ENCODE measurements at regions not wholly inside any gene's neighbourhood (a gene's known extent, or its start where the extent isn't known, plus 50 kb on each side); places are given as distances from the start of the nearest gene placed in this dataset.

DNA sequence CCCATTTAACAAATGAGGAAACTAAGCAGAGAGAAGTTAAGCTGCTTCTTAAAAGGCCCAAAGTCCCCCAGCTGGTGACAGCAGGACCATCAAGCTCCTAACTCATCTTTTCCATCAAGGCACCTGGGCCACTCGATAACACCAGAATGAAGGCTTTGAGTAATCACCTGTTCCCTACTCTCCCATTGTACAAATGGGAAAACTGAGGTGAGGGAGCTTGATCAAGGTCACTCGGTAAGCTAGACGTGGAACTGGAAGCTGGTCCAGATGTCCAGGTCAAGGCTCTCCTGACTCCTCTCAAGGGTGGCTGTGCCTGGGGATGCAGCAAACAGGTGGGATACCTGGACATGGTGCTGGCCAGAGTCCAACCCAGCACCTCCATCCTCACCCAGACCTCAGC is 90.6 kb upstream of the SHB start:
- DNase-seq (ENCODE audit: low spot score) = no peak

DNA sequence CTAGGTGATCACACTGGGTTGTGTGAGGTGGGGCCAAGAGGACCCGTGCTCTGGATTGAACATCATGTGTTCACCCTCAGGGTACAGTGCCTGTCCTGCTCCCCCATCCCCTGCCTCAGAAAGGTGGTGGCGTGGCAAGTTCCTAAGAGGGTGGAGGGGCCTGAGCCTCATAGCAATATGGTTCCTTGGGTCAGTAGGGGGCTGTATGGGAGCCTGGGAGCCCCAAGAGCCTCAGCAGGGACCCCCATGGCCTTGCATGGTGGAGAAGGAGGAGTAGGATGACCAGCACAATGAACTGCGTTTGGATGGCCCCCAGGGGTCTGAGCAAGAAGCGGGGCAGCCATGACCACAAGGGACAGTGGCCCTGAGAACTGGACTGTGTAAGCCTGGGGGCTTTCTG is 89.6 kb upstream of the SHB start:
- DNase-seq (ENCODE audit: low spot score) = no peak

DNA sequence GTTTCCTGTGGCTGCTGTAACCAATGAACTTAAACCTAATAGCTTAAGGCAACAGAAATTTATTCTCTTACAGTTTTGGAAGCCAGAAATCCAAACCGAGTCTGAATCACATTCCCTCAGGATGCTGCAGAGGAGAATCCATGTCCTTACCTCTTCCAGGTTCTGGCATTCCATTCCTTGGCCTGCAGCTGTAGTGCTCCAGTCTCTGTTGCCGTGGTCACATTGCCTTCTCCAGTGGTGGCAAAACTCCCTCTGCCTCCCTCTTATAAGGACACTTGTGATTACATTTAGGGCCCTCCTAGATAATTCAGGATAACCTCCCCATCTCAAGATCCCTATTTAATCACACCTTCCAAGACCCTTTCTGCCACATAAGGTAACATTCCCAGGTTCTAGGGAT is 88.7 kb upstream of the SHB start:
- DNase-seq (ENCODE audit: low spot score) = no peak

DNA sequence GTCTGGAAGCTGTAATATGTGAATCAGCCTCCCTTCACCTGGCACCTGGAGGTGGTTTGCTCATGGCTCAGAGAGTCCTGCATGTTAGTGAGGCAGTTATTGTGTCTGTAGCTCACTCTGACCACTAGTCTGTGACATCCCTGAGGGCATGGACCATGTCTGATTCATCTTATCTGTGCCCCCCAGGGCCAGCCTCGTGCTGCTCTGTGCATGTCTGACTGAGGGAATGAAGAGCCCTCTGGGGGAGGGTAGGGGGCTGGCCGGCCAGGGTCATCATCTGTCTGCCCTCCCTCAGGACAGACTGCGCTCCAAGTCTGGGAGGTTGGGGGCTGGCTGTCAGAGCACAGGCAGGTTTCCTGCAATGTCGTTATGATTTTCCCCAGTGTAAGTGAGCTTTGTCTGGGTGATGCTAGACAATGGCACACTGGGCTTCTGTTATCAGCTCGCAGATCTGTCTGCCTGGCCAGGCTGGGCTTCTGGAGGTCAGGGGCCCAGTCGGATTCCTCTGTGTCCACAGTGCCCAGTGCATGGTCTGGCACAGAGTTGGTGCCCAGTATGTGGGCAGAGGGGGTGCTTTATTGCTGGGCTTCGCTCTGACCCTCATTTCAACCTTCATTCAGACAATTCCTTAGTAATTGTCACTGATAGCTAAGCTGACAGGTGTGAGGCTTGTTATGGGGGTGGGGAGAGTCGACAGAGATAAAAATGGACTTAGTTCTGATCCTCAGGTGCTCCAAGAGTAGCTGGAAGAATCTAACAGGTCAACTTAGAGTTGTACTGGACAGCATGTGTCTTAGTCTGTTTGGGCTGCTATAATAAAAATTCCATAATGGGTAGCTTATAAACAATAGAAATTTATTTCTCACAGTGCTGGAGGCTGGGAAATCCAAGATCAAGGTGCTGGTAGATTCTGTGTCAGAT is 85.7 kb upstream of the SHB start:
- peak; percentile 87 for DNase-seq (ENCODE audit: low spot score)

DNA sequence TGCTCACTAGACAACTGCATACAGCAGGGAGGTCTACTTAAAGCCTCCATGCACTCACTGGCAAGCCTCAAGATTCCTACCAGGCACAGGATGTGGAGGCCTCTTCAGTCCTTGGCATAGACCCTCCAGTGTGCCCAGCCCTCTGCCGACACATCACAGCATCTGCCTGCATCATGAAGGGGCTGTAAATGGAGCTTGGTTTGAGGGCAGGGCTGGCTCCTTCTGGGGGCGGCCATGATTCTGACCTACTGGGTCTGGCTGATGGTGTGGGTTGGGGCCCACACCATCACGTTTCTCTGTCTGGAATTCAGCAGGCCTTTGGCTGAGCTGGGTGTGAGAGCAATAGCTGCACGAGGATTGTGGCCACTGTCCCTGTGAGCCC is 84.9 kb upstream of the SHB start:
- no peak for DNase-seq (ENCODE audit: low spot score)

DNA sequence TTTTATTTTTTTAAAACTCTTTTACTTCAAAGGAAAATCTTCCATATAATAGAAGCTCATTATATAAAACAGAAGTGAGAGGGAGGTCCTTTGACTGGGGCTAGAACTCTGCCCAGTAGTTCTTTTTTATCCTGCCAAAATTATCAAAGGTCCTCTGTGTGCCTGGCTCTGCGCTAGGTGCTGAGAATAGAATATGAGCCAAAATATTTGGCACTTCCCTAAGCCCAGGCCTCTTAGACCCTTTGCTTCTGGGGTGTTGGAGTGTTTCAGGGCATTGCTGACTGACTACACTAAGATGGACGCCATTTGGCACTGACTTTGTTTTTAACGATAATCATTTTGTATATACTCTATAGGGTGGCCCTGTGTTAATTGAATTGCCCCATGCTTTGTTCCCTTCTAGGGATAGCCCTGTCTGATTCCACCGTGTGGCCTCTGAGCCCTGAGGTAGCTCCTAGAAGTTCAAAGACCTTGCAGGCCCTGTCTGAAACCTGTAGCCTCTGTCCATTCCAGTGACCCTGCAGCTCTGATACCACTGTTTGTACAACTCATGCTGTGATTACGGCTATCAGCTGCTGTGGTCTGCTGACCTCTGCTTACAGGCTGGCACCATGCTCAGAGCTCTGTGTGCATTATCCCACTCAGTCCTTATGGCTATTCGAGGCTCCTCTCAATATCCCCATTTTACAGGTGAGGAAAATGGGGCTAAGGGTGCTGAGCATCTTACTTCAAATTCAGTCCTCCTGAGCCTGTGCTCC is 84.3 kb upstream of the SHB start:
- DNase-seq (ENCODE audit: low spot score) = no peak

DNA sequence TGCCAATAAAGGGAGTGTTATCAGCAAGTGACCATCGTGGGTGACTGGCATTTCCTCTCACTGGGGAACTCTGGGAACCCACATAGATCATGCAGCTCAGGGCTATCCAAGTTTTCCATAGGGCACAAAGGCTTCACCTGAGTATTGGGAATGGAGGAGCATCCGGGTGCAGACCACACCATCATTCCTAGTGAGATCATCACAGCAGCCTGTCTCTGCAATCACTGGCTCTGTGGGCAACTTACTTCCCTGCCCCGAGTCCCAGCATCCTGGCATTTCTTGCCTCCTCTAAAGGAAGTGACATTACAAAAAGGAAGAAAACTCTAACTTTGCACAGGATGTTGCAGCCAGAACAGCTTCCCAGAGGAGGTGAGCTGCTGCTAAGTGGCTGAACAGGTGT is 80.6 kb upstream of the SHB start:
- DNase-seq (ENCODE audit: low spot score) = peak; percentile 32

DNA sequence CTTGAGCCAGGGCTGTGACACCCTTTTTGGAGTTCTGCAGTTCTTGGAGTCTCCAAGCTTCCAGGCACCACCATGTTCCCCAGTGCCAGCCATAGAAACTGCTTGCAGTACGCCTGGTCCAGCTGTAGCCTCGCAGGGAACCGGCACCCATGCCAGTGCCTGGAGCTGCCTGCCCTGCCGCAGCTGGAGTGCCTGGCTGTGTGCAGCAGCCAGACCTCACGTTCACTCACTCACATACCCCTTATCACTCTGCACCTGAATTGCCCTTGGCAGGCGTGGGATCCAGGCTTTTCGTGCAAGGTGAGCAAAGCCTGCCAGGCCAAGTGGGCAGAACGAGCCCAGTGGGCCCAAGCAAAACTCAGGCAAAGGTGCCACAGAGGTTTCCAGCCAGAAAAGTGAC is 77.8 kb upstream of the SHB start:
- no peak for DNase-seq (ENCODE audit: low spot score)

DNA sequence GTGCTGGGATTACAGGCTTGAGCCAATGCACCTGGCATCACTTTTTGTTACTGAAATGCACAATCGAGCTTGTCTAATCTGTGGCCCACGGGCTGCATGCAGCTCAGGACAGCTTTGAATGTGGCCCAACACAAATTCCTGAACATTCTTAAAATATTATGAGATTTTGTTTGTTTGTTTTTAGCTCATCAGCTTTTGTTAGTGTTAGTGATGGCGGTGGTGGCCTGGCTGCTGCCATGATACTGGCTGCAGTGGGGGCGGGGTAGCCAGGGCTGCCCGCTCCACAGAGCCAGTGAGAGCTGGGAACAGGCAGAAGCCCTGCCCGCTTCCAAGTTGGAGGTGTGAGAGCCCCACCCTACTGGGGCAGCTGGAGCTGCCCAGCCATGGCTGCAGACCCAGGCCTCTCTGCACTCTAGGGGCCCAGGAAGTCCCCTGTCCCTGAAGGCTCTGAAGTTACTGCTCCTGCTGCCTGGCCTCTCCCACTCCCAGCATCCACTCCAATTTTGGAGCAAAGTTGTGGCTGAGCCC is 76.6 kb upstream of the SHB start:
- no peak for DNase-seq (ENCODE audit: low spot score)

DNA sequence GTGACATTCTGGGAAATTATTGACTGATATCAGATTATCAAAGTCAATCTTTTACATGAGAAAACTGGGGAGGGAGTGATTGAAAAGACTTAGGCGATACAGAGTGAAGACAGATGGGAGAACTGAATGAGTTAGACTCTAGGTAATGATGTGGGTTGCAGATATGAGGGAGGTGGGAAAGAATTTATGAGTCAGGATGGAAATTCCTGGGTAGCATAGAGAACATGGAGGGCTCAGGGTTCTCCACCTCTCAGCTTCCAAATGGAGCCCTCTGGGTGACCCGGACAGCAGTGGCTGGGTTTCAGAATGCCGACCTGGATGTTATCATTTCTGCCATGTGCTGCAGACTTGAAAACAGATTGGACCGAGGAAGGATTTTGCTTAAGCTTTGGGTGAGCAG is 75.4 kb upstream of the SHB start:
- peak; percentile 83 for DNase-seq (ENCODE audit: low spot score)

DNA sequence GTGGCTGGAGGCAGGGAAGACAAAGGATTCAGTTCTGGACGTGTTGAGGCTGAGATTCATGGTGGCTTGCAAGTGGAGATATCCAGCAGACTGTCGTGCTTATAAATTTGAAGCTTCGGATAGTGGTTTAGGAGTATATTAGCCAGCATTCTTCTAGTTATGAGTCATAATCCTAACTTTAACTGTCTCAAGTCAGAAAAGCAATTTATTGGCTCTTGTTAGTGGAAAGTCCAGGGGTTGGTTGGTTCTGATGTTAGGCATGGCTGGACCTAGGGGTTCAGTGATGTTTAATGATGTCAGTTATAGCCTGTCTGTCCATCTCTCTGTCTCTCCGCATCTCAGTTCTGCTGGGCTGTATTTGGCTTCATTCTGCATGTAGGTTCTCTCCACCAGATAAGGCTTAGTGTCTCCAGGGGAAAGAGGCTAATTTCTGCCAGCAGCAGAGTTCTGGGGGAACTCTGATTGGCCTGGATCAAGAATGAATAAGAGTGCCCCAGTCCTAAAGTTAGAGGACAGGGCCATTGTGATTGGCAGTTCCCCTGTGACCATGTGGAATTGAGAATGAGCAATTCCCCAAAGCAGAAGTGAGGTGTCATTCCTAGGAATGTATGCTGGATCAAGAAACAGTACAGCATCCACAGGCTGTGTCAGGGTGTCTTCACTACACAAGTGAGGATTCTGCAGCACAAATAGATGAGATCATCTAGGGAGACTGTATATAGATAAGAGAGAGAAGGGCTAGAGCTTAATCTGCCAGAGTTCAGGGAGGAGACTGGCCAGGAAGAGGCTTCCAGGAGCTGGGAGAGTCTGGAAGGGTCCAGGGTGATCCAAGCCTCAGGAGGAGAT is 72.9 kb upstream of the SHB start:
- DNase-seq (ENCODE audit: low spot score) = peak; percentile 85

DNA sequence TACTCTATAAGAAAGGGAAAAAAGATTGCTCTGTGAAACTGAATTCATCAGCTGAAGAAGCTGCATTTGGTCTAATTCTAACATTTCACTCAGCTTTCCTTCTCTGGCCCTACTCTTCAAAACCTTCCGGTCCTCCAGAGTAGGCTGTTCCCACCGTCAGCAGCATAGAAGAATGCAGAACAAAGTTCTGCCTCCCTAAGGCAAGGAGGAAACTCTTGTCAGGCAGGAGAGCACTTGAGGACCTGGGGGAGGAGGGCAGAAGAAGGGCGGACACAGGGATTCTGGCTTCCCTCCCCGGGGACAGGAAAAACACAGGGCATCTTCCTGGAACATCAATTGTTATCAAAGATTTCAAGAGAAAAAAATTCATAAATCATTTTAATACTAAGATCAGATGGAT is 69.2 kb upstream of the SHB start:
- DNase-seq (ENCODE audit: low spot score) = no peak

DNA sequence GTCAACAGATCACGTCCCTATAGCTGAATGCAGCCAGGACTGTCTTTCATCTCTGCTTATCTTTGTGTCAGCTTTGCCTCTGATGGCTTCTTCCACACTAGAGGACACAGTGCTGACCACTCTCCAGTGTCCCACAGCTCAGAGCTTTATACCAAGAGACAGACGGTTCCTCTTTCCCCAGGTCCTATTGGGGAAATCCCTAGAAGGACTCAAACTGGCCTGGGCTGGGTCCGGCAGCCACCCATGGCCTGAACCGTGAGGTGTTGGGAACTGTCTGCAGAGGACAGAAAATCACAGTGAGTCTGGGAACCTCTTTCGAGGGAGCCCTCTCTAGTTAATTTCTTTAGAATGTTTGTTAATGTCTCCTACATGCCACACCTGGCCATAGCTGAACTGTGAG is 68.3 kb upstream of the SHB start:
- no peak for DNase-seq (ENCODE audit: low spot score)

DNA sequence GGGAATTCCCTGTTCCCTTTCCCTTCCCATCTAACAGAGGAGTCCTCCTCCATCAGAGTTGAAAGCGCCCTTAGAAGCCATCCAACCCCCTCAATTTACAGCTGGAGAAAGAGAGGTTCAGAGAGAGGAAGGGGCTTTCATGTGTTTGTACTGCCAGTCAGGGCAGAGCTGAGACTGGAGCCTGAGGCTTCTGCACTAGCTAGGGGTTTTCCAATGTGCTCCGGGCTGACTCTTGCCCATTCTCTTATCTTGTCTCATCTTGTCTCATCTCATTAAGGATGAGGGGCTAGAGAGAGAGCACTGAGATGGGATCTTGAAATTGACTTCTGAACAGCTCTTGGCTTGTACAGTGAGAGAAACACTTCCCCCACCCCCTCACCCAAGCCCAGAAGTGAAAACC is 67.4 kb upstream of the SHB start:
- no peak for DNase-seq (ENCODE audit: low spot score)

DNA sequence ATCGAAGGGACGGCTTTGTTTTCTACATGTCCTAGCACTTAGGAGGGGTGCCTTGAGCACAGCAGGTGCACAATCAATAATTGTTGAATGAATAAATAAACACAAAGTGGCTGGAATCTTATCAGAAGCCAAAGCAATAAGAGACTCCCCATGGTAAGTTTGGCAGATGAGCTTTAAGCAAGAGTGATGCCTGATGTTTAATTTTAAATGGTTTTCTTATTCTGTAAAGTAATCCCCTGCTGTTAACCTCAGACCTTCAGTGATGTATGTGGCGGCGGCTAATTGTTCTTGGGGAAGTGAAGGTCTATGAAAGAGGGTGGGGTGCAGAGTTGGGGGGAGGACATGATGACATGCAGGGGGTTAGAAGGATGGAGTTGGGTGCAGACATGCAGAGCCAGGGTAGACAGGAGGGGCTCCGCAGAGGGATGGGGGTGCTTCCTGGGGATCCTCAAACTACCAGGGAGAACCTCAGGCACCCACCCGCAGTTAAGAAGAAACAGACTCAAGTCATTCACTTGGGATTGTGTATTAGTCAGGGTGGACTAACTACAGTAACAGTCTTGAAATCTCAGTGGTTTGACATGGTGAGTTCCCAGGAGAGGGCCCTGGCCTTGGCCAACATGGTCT is 65.7 kb upstream of the SHB start:
- DNase-seq (ENCODE audit: low spot score) = no peak

DNA sequence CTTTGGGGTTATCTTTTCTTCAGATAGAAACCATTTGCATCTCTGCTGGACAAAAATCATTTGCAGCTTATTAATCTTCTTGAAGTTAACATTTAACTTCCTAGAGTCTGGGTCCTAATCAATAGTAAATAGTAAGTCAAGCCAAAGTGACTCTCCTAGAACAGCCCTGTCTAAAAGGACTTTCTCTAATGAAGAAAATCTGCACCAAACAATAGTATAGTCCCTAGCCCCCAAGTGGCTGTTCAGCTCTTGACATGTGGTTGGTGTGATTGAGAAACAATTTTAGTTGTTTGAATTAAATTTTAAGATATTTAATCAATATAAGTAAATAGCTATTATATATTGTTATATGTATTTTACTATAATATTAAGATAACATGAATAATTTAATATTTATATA is 64.6 kb upstream of the SHB start:
- DNase-seq (ENCODE audit: low spot score) = no peak

DNA sequence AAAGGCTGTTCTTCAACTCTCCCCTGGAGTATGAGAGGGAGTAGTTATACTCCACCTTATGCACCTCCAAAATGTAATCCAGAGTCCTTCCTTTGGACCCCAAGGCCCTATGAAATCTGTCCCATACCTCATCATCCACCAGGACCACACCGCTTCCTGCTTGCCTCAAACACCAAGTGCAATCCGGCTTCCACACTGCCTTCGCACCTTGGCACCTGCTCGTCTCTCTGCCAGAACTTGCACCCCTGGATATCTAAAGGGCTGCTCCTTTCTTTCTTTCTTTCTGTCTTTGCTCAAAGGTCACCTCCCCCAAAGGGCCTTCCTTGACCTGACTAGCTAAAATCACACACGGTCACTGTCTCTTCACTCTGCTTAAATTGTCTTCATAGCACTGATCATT is 63.9 kb upstream of the SHB start:
- no peak for DNase-seq (ENCODE audit: low spot score)

DNA sequence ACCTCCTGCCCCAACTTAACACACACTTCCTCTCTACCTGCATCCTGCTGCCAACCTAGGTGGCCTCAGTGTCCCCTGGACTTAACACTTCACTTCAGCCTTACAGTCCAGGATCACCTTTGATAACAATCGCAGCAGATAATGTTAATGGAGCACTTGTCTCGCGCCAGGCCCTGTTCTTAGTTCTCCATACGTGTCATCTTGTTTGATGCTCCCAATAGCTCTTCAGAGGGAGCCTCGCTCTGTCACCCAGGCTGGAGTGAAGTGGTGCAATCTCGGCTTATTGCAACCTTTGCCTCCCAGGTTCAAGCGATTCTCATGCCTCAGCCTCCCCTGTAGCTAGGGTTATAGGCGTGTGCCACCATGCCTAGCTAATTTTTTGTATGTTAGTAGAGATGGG is 62.7 kb upstream of the SHB start:
- no peak for DNase-seq (ENCODE audit: low spot score)

DNA sequence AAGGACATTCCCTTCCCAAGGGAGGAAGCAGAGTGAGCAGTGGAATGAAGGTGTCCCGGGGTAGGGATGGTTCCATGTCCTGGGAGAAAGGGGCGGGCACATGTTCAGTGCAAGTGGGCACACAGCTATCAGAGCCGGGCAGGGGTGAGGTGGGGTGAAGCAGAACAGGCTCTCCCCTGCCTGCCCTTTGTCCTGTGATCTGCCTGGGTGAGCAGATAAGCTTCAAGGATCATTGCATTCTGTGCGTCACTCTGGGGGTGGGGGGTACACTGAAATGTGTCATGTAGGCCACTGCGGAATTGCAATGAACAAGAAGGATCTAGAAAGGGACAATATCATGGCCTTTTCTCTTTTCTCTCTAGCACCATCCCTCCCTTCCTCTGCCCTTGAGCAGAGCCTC is 61.7 kb upstream of the SHB start:
- peak; percentile 30 for DNase-seq (ENCODE audit: low spot score)

DNA sequence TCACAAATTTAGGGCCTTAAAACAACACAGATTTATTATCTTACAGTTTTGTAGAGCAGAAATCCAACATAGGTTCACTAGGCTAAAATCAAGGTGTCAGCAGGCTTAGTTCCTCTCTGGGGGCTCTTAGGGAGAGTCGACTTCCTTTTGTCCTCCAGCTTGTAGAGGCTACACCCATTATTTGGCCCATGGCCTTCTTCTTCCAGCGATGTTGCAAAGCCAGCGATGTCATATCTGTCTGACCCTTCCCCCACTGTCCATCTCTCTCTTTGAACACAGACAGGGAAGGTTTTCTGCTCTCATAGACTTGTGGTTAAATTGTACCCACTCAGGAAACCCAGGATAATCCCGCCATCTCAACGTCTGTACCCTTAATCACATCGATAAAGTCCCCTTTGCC is 60.3 kb upstream of the SHB start:
- DNase-seq (ENCODE audit: low spot score) = no peak

DNA sequence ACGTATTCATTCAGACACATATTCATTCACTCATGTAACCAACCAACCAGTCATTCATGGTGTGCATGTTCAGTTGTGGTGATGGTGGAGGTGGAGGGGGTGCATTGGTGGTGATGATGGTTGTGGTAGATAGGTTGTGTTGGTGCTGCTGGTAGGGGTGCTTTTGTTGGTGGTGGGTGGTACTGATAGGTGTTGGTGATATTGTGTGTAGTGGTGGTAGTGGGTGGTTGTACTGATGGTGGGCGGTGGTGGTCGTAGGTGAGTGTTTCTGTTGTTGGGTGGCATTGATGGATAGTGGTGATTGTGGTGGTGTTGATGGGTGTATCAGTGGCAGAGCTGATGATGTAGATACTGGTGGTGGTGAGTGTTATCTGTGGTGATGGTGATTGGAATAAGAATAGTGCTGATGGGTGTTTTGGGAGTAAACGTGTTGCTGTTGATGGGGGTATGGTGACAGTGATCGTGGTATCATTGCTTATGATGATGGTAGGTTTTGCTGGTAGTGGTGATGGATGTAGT is 59.8 kb upstream of the SHB start:
- DNase-seq (ENCODE audit: low spot score) = no peak

All from kidney tubule cell (primary cell).